Effector memory CD4-positive, alpha-beta T cell (primary cell): ENCODE measurements at regions not wholly inside any gene's neighbourhood (a gene's known extent, or its start where the extent isn't known, plus 50 kb on each side); places are given as distances from the start of the nearest gene placed in this dataset.

Experiments
- DNase-seq, 3 donors: peaks; one replicate each; pipeline ENCODE4 v3.0.0-alpha.2; 2020
- H3K27ac ChIP-seq: 2 replicates; pipeline ENCODE4 v1.7.0; 2013; ENCODE audit warnings: mild to moderate bottlenecking, low read length, moderate library complexity; ENCODE audit not compliant: insufficient read depth, poor library complexity, severe bottlenecking
- H3K27me3 ChIP-seq: replicated peaks from 2 replicates; pipeline ENCODE4 v1.7.0; 2013; ENCODE audit warnings: mild to moderate bottlenecking, low read length; ENCODE audit not compliant: insufficient read depth, control insufficient read depth, poor library complexity, severe bottlenecking
- H3K36me3 ChIP-seq: 2 replicates; pipeline ENCODE4 v1.7.0; 2013; ENCODE audit warnings: mild to moderate bottlenecking, low read length, moderate library complexity; ENCODE audit not compliant: control insufficient read depth, insufficient read depth
- H3K4me1 ChIP-seq: 2 replicates; pipeline ENCODE4 v1.7.0; 2013; ENCODE audit warnings: low read length, mild to moderate bottlenecking; ENCODE audit not compliant: control insufficient read depth, insufficient read depth, poor library complexity, severe bottlenecking
- H3K4me3 ChIP-seq: 2 replicates; pipeline ENCODE4 v1.7.0; 2013; ENCODE audit warnings: low read length, low read depth, mild to moderate bottlenecking; ENCODE audit not compliant: insufficient read depth, poor library complexity, severe bottlenecking
- H3K9me3 ChIP-seq: 2 replicates; pipeline ENCODE4 v1.7.0; 2013; ENCODE audit warnings: mild to moderate bottlenecking, low read length, moderate library complexity; ENCODE audit not compliant: control insufficient read depth

- no peak for DNase-seq
- H3K9me3 ChIP-seq = no peaks in the 10 kb centered on the region
- H3K4me3 ChIP-seq = no peak overlapping the region
- no peaks in the 10 kb centered on the region for H3K4me1 ChIP-seq
- no peak overlapping the region for H3K27ac ChIP-seq
- no peaks in the 10 kb centered on the region for H3K27me3 ChIP-seq
- no peaks in the 10 kb centered on the region for H3K36me3 ChIP-seq
These were observed 138.0 kb upstream of the MCHR2 start for GRCh38 chr6:100132005-100132404.

DNA sequence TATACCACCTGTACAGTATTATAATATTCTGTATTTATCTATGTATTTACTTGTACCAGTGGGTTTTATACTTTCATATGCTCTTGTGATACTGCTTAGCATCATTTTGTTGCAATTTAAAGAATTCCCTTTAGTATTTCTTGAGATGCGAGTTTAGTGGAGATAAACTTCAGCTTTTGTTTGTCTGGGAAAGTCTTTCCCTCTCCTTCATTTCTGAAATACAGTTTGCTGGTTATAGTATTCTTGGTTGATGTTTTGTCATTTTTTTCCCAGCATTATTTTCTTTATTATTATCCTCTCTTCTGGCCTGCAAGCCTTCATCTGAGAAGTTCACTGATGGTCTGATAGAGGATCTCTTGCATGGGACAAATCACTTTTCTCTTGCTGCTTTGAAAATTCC, 136.6 kb upstream of the MCHR2 start:
- Histone ChIP-seq H3K27me3 (no peaks in the 10 kb centered on the region), H3K9me3 (no peaks in the 10 kb centered on the region), H3K4me1 (no peaks in the 10 kb centered on the region), H3K27ac (no peak overlapping the region), H3K36me3 (no peaks in the 10 kb centered on the region), H3K4me3 (no peak overlapping the region)
- no peak for DNase-seq

GRCh38 chr6:100126790-100127484, 132.9 kb upstream of the MCHR2 start:
- no peaks in the 10 kb centered on the region for H3K27me3 ChIP-seq
- no peaks in the 10 kb centered on the region for H3K4me1 ChIP-seq
- H3K9me3 ChIP-seq = no peaks in the 10 kb centered on the region
- no peak for DNase-seq
- H3K4me3 ChIP-seq = no peak overlapping the region
- no peaks in the 10 kb centered on the region for H3K36me3 ChIP-seq
- H3K27ac ChIP-seq = no peak overlapping the region

- no peak for DNase-seq
- Histone ChIP-seq H3K36me3 (no peaks in the 10 kb centered on the region), H3K4me1 (no peaks in the 10 kb centered on the region), H3K27ac (no peak overlapping the region), H3K4me3 (no peak overlapping the region), H3K9me3 (no peaks in the 10 kb centered on the region), H3K27me3 (no peaks in the 10 kb centered on the region)
These were observed 128.0 kb upstream of the MCHR2 start for GRCh38 chr6:100121854-100122609.

DNA sequence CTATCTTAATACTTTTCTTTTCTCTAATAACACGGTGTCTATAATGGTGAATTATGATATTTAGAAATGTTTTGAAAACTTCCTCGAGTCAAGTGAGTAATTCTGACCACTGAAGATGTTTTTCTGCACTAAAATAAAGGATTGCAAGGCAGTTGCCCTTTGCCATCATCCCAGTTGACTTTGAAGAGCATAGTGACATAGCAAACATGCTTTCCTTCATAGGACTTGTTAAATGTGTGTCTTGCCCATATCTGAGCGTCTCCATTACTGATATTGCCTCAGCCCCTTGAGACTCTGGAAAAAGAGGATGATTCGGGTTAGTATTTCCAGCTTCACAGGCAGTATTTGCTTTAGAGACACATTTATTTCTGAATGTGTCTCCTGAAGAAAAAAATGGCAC, 125.2 kb upstream of the MCHR2 start:
- Histone ChIP-seq H3K9me3 (no peaks in the 10 kb centered on the region), H3K27me3 (no peaks in the 10 kb centered on the region), H3K4me3 (no peak overlapping the region), H3K27ac (no peak overlapping the region), H3K4me1 (no peaks in the 10 kb centered on the region), H3K36me3 (no peaks in the 10 kb centered on the region)
- DNase-seq = no peak

DNA sequence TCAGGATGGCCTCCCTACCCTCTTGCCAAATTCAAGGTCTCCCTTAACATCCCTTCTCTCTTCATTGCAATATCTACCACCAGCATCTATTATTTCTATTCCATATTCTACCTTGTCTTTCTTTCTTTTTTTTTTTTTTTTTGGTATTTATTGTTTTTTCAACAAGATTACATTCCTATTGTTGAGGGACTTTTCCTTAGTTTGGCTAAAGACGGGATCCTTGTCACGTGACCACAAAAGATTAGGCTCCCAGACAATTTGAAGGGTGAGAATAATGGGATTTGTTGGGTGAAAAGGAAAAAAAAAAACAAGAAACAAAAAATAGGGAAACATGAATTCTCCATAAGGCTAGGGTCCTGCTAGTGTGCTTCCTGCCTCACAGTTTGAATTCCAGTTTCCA, 124.3 kb upstream of the MCHR2 start:
- no peaks in the 10 kb centered on the region for H3K27me3 ChIP-seq
- no peak overlapping the region for H3K4me3 ChIP-seq
- no peaks in the 10 kb centered on the region for H3K9me3 ChIP-seq
- H3K36me3 ChIP-seq = no peaks in the 10 kb centered on the region
- no peaks in the 10 kb centered on the region for H3K4me1 ChIP-seq
- DNase-seq = no peak
- no peak overlapping the region for H3K27ac ChIP-seq

DNA sequence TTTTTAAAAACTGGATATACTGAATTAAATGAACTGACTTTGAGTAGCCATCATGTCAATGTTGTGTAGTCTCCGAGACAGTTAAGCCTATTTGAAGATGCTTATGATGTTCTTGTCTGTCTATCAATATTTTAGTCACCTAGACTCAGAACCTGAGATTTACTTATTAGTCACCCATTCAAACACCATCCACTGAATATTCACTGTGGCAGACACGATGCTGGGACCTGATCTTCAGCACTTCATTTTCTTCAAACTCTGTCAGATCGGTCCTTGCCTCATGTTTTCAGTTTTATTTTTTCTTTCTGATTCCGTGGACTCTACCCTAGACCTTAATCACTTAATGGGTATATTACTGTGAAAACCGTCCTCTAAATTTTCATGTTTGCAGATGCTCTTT, 123.7 kb upstream of the MCHR2 start:
- DNase-seq = no peak
- H3K27me3 ChIP-seq = no peaks in the 10 kb centered on the region
- no peak overlapping the region for H3K27ac ChIP-seq
- no peaks in the 10 kb centered on the region for H3K36me3 ChIP-seq
- H3K4me3 ChIP-seq = no peak overlapping the region
- H3K4me1 ChIP-seq = no peaks in the 10 kb centered on the region
- H3K9me3 ChIP-seq = no peaks in the 10 kb centered on the region

DNA sequence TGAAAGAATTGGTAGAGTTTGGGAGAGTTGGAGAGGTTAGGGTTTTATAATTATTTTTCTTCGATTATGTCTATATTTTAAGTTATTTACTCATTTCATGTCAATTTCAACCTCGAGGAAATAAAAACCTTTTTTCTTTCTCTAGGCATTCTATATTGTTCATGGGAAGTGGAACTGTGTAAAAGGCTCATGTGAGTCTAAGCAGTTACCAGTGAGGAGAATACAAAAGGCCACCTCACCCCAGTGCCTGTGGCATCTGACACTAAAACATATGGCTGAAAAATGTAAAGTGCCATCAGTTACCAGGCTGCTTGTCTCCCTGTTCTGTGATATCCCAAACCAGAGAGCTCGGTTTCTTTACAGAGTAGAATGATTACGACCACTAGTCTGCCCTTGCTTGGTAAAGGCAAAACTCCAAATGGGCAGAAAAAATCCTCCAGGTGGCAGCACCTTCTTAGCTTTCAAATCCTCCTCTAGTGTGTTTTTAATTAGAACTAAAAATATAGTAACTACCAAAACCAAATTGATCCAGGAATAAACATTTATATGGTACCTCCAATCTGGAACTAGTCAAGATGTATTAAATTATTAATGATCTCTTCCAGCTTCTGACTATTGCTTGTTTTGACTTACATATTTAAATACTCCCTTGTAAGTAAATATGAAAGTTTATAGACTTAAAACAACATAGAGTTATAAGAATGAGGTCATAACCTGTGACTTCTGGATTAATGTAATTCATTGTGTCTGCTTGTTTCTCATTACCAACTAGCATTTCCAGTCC, 122.6 kb upstream of the MCHR2 start:
- Histone ChIP-seq H3K4me3 (no peak overlapping the region), H3K36me3 (no peaks in the 10 kb centered on the region)
- no peak for DNase-seq

DNA sequence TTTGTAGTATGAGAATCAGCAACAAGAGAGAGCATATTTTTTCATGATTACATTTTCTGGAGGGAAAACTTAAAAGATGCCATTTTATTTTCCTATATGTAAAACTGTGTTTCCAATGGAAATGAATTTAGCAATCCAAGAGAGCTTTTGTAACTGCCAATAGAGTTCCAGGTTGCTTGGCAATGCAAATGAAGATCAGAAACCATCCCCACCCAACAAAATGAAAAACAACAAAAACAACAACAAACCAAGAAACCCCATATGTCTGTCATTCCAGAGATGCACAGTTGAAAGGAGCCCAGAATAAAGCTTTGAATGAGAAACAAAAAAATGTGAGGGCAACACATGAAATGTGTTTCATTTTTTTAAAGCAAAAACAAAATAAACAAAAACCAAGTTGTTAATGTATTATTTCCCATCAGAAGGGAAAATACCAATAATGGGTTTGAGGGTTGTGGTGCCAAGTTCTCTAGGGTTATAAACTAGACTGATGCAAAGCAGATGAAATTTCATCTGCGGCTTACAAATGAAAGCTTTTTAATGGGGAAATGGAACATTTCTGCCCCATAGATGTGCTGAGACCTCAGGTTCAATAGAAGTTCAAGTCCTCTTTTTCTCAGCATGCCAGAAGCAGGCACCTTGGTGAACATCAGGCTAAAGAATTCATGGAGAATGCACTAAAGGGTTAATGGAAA, 121.5 kb upstream of the MCHR2 start:
- no peaks in the 10 kb centered on the region for H3K4me1 ChIP-seq
- no peak for DNase-seq
- H3K36me3 ChIP-seq = no peaks in the 10 kb centered on the region
- H3K4me3 ChIP-seq = no peak overlapping the region
- H3K9me3 ChIP-seq = no peaks in the 10 kb centered on the region
- H3K27me3 ChIP-seq = no peaks in the 10 kb centered on the region
- H3K27ac ChIP-seq = no peak overlapping the region

More for the DNA sequence above, 122.6 kb upstream of the MCHR2 start:
- H3K27ac ChIP-seq = no peak overlapping the region
- no peaks in the 10 kb centered on the region for H3K27me3 ChIP-seq
- no peaks in the 10 kb centered on the region for H3K4me1 ChIP-seq
- no peaks in the 10 kb centered on the region for H3K9me3 ChIP-seq
